Nephron (organoid): ENCODE measurements at regions not wholly inside any gene's neighbourhood (a gene's known extent, or its start where the extent isn't known, plus 50 kb on each side); places are given as distances from the start of the nearest gene placed in this dataset.

Source experiments
- H3K27ac Mint-ChIP-seq, 3 experiments: 2 replicates each; pipeline ENCODE4 v1.8.0; 2020; ENCODE audit warnings: mixed read lengths in 3 of 3, mild to moderate bottlenecking in 2 of 3, moderate library complexity in 1 of 3
- H3K27me3 Mint-ChIP-seq: 2 replicates; pipeline ENCODE4 v1.8.0; 2021; ENCODE audit warnings: low read depth, mild to moderate bottlenecking, moderate library complexity, mixed read lengths
- H3K36me3 Mint-ChIP-seq: 2 replicates; pipeline ENCODE4 v1.8.0; 2020; ENCODE audit warnings: low read depth, mixed read lengths
- H3K4me1 Mint-ChIP-seq: 2 replicates; pipeline ENCODE4 v1.8.0; 2020; ENCODE audit warnings: mixed read lengths
- H3K4me3 Mint-ChIP-seq, 3 experiments: 2 replicates each; pipeline ENCODE4 v1.8.0; 2020; ENCODE audit warnings: mild to moderate bottlenecking in 3 of 3, mixed read lengths in 3 of 3, moderate library complexity in 2 of 3
- H3K9me3 Mint-ChIP-seq: 2 replicates; pipeline ENCODE4 v1.8.0; 2020; ENCODE audit warnings: mixed read lengths
- TF ChIP-seq, protein P1 (sequence below), 3 experiments: fragments of 200-600 bp; sonication (generic); IDR thresholded peaks; one replicate each; pipeline ENCODE4 v1.5.0; 2021; ENCODE audit warnings: antibody characterized with exemption in 3 of 3; ENCODE audit not compliant: unreplicated experiment in 3 of 3

- Mint-ChIP-seq H3K27me3 (no peaks in the 10 kb centered on the region), H3K4me3 (no peak overlapping the region), H3K36me3 (no peaks in the 10 kb centered on the region), H3K4me1 (peaks cover 10% of the 10 kb centered on the region), H3K9me3 (no peaks in the 10 kb centered on the region), H3K27ac (peak overlapping the region in 2 of 3 experiments; percentile 74 to 78)
- TF ChIP-seq, protein P1, sequence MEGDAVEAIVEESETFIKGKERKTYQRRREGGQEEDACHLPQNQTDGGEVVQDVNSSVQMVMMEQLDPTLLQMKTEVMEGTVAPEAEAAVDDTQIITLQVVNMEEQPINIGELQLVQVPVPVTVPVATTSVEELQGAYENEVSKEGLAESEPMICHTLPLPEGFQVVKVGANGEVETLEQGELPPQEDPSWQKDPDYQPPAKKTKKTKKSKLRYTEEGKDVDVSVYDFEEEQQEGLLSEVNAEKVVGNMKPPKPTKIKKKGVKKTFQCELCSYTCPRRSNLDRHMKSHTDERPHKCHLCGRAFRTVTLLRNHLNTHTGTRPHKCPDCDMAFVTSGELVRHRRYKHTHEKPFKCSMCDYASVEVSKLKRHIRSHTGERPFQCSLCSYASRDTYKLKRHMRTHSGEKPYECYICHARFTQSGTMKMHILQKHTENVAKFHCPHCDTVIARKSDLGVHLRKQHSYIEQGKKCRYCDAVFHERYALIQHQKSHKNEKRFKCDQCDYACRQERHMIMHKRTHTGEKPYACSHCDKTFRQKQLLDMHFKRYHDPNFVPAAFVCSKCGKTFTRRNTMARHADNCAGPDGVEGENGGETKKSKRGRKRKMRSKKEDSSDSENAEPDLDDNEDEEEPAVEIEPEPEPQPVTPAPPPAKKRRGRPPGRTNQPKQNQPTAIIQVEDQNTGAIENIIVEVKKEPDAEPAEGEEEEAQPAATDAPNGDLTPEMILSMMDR (IDR thresholded peaks at IDR 0.05; ENCODE audit: unreplicated experiment in 3 of 3) = no peak
Measured at GRCh38 chrX:113973706-113974105, 610.2 kb upstream of the HTR2C start.

GRCh38 chrX:113966791-113967190 is 617.1 kb upstream of the HTR2C start:
- Mint-ChIP-seq H3K4me3 (no peak overlapping the region), H3K36me3 (no peaks in the 10 kb centered on the region), H3K27ac (no peak overlapping the region), H3K9me3 (peaks cover 12% of the 10 kb centered on the region), H3K4me1 (peaks cover 8% of the 10 kb centered on the region), H3K27me3 (no peaks in the 10 kb centered on the region)
- TF ChIP-seq, protein P1 (IDR thresholded peaks at IDR 0.05; ENCODE audit: unreplicated experiment in 3 of 3) = no peak

GRCh38 chrX:113962343-113962742 is 621.5 kb upstream of the HTR2C start:
- H3K9me3 Mint-ChIP-seq = peaks cover 4% of the 10 kb centered on the region
- no peaks in the 10 kb centered on the region for H3K27me3 Mint-ChIP-seq
- no peak overlapping the region for H3K27ac Mint-ChIP-seq
- peaks cover 7% of the 10 kb centered on the region for H3K4me1 Mint-ChIP-seq
- TF ChIP-seq, protein P1 (IDR thresholded peaks at IDR 0.05; ENCODE audit: unreplicated experiment in 3 of 3) = no peak
- no peak overlapping the region for H3K4me3 Mint-ChIP-seq
- no peaks in the 10 kb centered on the region for H3K36me3 Mint-ChIP-seq

GRCh38 chrX:113959912-113960626 is 623.8 kb upstream of the HTR2C start:
- no peaks in the 10 kb centered on the region for H3K36me3 Mint-ChIP-seq
- no peak overlapping the region for H3K4me3 Mint-ChIP-seq
- TF ChIP-seq, protein P1 (IDR thresholded peaks at IDR 0.05; ENCODE audit: unreplicated experiment in 3 of 3) = no peak
- no peaks in the 10 kb centered on the region for H3K27me3 Mint-ChIP-seq
- H3K9me3 Mint-ChIP-seq = no peaks in the 10 kb centered on the region
- no peaks in the 10 kb centered on the region for H3K4me1 Mint-ChIP-seq
- H3K27ac Mint-ChIP-seq = no peak overlapping the region

DNA sequence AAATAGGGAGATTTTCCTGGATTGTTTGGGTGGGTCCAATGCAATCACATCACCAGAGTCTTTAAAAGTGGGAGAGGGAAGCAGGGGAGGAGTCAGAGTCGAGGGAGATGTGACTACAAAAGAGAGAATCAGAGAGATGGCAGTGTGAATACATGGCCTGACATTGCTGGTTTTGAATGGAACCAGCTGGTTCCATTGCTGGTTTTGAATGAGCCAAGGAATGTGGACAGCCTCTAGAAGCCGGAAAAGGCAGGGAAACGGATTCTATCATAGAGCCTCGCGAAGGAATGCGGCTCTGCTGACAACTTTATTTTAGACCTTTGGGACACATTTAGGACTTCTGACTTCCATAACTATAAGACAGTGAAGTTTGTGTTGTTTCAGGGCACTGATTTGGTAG is 627.0 kb upstream of the HTR2C start:
- Mint-ChIP-seq H3K36me3 (no peaks in the 10 kb centered on the region), H3K4me1 (no peaks in the 10 kb centered on the region), H3K9me3 (peaks cover 3% of the 10 kb centered on the region), H3K27ac (no peak overlapping the region), H3K27me3 (no peaks in the 10 kb centered on the region), H3K4me3 (no peak overlapping the region)
- TF ChIP-seq, protein P1 (IDR thresholded peaks at IDR 0.05; ENCODE audit: unreplicated experiment in 3 of 3) = no peak

GRCh38 chrX:113954297-113954696 is 629.6 kb upstream of the HTR2C start:
- H3K4me3 Mint-ChIP-seq = no peak overlapping the region
- H3K4me1 Mint-ChIP-seq = no peaks in the 10 kb centered on the region
- TF ChIP-seq, protein P1 (IDR thresholded peaks at IDR 0.05; ENCODE audit: unreplicated experiment in 3 of 3) = no peak
- H3K27me3 Mint-ChIP-seq = no peaks in the 10 kb centered on the region
- H3K27ac Mint-ChIP-seq = no peak overlapping the region
- H3K36me3 Mint-ChIP-seq = no peaks in the 10 kb centered on the region
- H3K9me3 Mint-ChIP-seq = peaks cover 11% of the 10 kb centered on the region
